HG03039 (cell line): ENCODE measurements at regions not wholly inside any gene's neighbourhood (a gene's known extent, or its start where the extent isn't known, plus 50 kb on each side); places are given as distances from the start of the nearest gene placed in this dataset.
"Not testable (repeated sequence)": the region's sequence is repeated elsewhere in the genome, so short reads cannot be mapped to it uniquely, and the experiment has no call there.

Experiments used
- ATAC-seq: cut with Tn5 transposase; IDR thresholded peaks from one replicate; pipeline ENCODE4 v1.9.1; 2021; ENCODE audit warnings: mild to moderate bottlenecking, moderate library complexity; ENCODE audit not compliant: unreplicated experiment

GRCh38 chr7:149992366-149992765, 118.6 kb downstream of the ATP6V0E2 start:
- ATAC-seq: not testable (repeated sequence)

- not testable (repeated sequence) for ATAC-seq
Measured at GRCh38 chr7:149995369-149996026, 121.7 kb downstream of the ATP6V0E2 start.

- not testable (repeated sequence) for ATAC-seq
Measured at GRCh38 chr7:150000780-150001599, 127.2 kb downstream of the ATP6V0E2 start.

GRCh38 chr7:150003304-150003810, 129.6 kb downstream of the ATP6V0E2 start:
- no peak for ATAC-seq

- not testable (repeated sequence) for ATAC-seq
Measured at GRCh38 chr7:150003973-150004372, 130.2 kb downstream of the ATP6V0E2 start.

GRCh38 chr7:150004843-150005242, 131.1 kb downstream of the ATP6V0E2 start:
- not testable (repeated sequence) for ATAC-seq

- not testable (repeated sequence) for ATAC-seq
Measured at GRCh38 chr7:150009620-150010303, 136.0 kb downstream of the ATP6V0E2 start.

- ATAC-seq: not testable (repeated sequence)
Measured at GRCh38 chr7:150016651-150017189, 143.0 kb downstream of the ATP6V0E2 start.

- not testable (repeated sequence) for ATAC-seq
Measured at GRCh38 chr7:150020210-150020609, 146.4 kb downstream of the ATP6V0E2 start.

- ATAC-seq: not testable (repeated sequence)
Measured at GRCh38 chr7:150024550-150025490, 151.1 kb downstream of the ATP6V0E2 start.

GRCh38 chr7:150025802-150026201, 152.0 kb downstream of the ATP6V0E2 start:
- ATAC-seq: not testable (repeated sequence)

GRCh38 chr7:150028344-150029012, 154.7 kb downstream of the ATP6V0E2 start:
- not testable (repeated sequence) for ATAC-seq

- ATAC-seq: not testable (repeated sequence)
Measured at GRCh38 chr7:150029013-150029389, 155.2 kb downstream of the ATP6V0E2 start.

GRCh38 chr7:150031733-150032132, 158.0 kb downstream of the ATP6V0E2 start:
- not testable (repeated sequence) for ATAC-seq

GRCh38 chr7:150033711-150034110, 159.9 kb downstream of the ATP6V0E2 start:
- ATAC-seq: not testable (repeated sequence)

GRCh38 chr7:150035769-150036168, 162.0 kb downstream of the ATP6V0E2 start:
- not testable (repeated sequence) for ATAC-seq

- not testable (repeated sequence) for ATAC-seq
Measured at GRCh38 chr7:150039061-150039460, 165.3 kb downstream of the ATP6V0E2 start.

GRCh38 chr7:150042281-150042680, 168.5 kb downstream of the ATP6V0E2 start:
- not testable (repeated sequence) for ATAC-seq

- ATAC-seq: not testable (repeated sequence)
Measured at GRCh38 chr7:150044771-150045170, 171.0 kb downstream of the ATP6V0E2 start.
